ENCODE measurements at regions not wholly inside any gene's neighbourhood (a gene's known extent, or its start where the extent isn't known, plus 50 kb on each side); places are given as distances from the start of the nearest gene placed in this dataset.

DNA sequence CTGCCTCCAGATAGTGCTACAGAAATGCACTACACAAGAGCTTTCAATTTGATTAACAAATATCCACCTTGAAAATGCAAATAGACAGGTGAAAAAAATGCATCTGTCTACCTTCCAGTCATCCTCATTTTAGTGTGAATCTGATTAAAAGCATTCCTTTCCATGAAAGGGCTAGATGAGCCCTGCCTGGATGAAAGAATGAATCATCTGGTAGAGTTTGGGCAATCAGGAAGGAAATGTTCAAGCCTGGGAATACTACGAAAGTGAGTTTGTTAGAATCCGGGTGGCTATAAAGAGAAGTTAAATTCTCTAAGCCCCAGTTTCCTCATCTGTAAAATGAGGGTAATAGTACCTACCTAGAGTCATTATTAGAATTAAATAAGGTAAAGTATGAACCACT lies 142.6 kb downstream of the FAM114A2 start:
- TF ChIP-seq, protein P1, sequence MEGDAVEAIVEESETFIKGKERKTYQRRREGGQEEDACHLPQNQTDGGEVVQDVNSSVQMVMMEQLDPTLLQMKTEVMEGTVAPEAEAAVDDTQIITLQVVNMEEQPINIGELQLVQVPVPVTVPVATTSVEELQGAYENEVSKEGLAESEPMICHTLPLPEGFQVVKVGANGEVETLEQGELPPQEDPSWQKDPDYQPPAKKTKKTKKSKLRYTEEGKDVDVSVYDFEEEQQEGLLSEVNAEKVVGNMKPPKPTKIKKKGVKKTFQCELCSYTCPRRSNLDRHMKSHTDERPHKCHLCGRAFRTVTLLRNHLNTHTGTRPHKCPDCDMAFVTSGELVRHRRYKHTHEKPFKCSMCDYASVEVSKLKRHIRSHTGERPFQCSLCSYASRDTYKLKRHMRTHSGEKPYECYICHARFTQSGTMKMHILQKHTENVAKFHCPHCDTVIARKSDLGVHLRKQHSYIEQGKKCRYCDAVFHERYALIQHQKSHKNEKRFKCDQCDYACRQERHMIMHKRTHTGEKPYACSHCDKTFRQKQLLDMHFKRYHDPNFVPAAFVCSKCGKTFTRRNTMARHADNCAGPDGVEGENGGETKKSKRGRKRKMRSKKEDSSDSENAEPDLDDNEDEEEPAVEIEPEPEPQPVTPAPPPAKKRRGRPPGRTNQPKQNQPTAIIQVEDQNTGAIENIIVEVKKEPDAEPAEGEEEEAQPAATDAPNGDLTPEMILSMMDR (conservative IDR thresholded peaks at IDR 0.05; ENCODE audit: low read depth, low read length): no peak
- no peak for TF ChIP-seq EZH2 (IDR thresholded peaks at IDR 0.05; ENCODE audit: low read length, unreplicated experiment)
